TTC549 (cell line): ENCODE measurements at regions not wholly inside any gene's neighbourhood (a gene's known extent, or its start where the extent isn't known, plus 50 kb on each side); places are given as distances from the start of the nearest gene placed in this dataset.
"Not testable (repeated sequence)": the region's sequence is repeated elsewhere in the genome, so short reads cannot be mapped to it uniquely, and the experiment has no call there.

ENCODE experiments used
- FAIRE-seq: peaks from 2 replicates; lab custom pipeline; 2012; peaks lifted over from hg19 to GRCh38; lab: Jason Lieb, UNC

GRCh38 chr2:125371867-125372266 lies 1284.1 kb upstream of the GYPC start:
- no peak for FAIRE-seq

GRCh38 chr2:125373293-125373692 lies 1282.7 kb upstream of the GYPC start:
- FAIRE-seq = no peak

- no peak for FAIRE-seq
These were observed 1269.9 kb upstream of the GYPC start for GRCh38 chr2:125386074-125386473.

GRCh38 chr2:125397535-125398251 lies 1258.3 kb upstream of the GYPC start:
- no peak for FAIRE-seq

GRCh38 chr2:125398738-125399524 lies 1257.0 kb upstream of the GYPC start:
- no peak for FAIRE-seq

GRCh38 chr2:125405816-125406215 lies 1250.1 kb upstream of the GYPC start:
- no peak for FAIRE-seq

GRCh38 chr2:125408874-125409538 lies 1247.0 kb upstream of the GYPC start:
- no peak for FAIRE-seq

GRCh38 chr2:125418483-125418882 lies 1237.5 kb upstream of the GYPC start:
- no peak for FAIRE-seq

GRCh38 chr2:125422198-125422770 lies 1233.7 kb upstream of the GYPC start:
- FAIRE-seq = not testable (repeated sequence)

- no peak for FAIRE-seq
These were observed 1231.6 kb upstream of the GYPC start for GRCh38 chr2:125424266-125424785.

GRCh38 chr2:125427721-125428315 lies 1228.1 kb upstream of the GYPC start:
- no peak for FAIRE-seq

GRCh38 chr2:125444106-125444505 lies 1211.9 kb upstream of the GYPC start:
- FAIRE-seq = no peak

GRCh38 chr2:125445495-125445894 lies 1210.5 kb upstream of the GYPC start:
- no peak for FAIRE-seq

GRCh38 chr2:125450092-125450491 lies 1205.9 kb upstream of the GYPC start:
- FAIRE-seq = no peak

GRCh38 chr2:125455110-125455509 lies 1200.8 kb upstream of the GYPC start:
- no peak for FAIRE-seq

GRCh38 chr2:125456693-125457363 lies 1199.1 kb upstream of the GYPC start:
- no peak for FAIRE-seq

- no peak for FAIRE-seq
These were observed 1184.0 kb upstream of the GYPC start for GRCh38 chr2:125471963-125472362.

- FAIRE-seq = no peak
These were observed 1176.8 kb upstream of the GYPC start for GRCh38 chr2:125479143-125479636.

GRCh38 chr2:125490308-125490707 lies 1165.7 kb upstream of the GYPC start:
- FAIRE-seq = no peak

GRCh38 chr2:125491663-125492062 lies 1164.3 kb upstream of the GYPC start:
- FAIRE-seq = no peak

GRCh38 chr2:125512313-125512712 lies 1143.6 kb upstream of the GYPC start:
- FAIRE-seq = no peak
